RWPE2 (cell line): ENCODE measurements at regions not wholly inside any gene's neighbourhood (a gene's known extent, or its start where the extent isn't known, plus 50 kb on each side); places are given as distances from the start of the nearest gene placed in this dataset.

Source experiments
- ATAC-seq: fragments of 200-7000 bp; cut with Tn5 transposase; 3 replicates; pipeline ENCODE4 v1.9.1; 2021; ENCODE audit warnings: low read depth
- DNase-seq: peaks from one replicate; pipeline ENCODE4 v3.0.0-alpha.2; 2020; ENCODE audit warnings: low spot score
- H3K27ac ChIP-seq: fragments of 450-650 bp; 2 replicates; pipeline ENCODE4 v1.5.1; 2017; ENCODE audit warnings: mild to moderate bottlenecking; ENCODE audit not compliant: poor library complexity, severe bottlenecking
- H3K27me3 ChIP-seq: fragments of 250-450 bp; sonication (Bioruptor Pico); 2 replicates; pipeline ENCODE4 v1.5.1; 2021; ENCODE audit warnings: mild to moderate bottlenecking, moderate library complexity; ENCODE audit not compliant: insufficient read depth, poor library complexity, severe bottlenecking
- H3K36me3 ChIP-seq: fragments of 250-450 bp; sonication (Bioruptor Pico); 2 replicates; pipeline ENCODE4 v1.5.1; 2020; ENCODE audit warnings: low read depth, mild to moderate bottlenecking, moderate library complexity
- H3K4me1 ChIP-seq: fragments of 250-450 bp; sonication (Bioruptor Pico); 2 replicates; pipeline ENCODE4 v1.5.1; 2021; ENCODE audit warnings: mild to moderate bottlenecking, moderate library complexity; ENCODE audit not compliant: insufficient read depth, poor library complexity, severe bottlenecking
- H3K4me3 ChIP-seq: fragments of 250-450 bp; sonication (Bioruptor Pico); 2 replicates; pipeline ENCODE4 v1.5.1; 2021; ENCODE audit warnings: mild to moderate bottlenecking, moderate library complexity; ENCODE audit not compliant: severe bottlenecking
- H3K9me3 ChIP-seq: fragments of 250-450 bp; sonication (Bioruptor Pico); 2 replicates; pipeline ENCODE4 v1.5.1; 2021; ENCODE audit warnings: mild to moderate bottlenecking, moderate library complexity; ENCODE audit not compliant: severe bottlenecking
- CTCF ChIP-seq: fragments of 450-650 bp; IDR thresholded peaks from one replicate; pipeline ENCODE4 v1.5.1; 2017; ENCODE audit warnings: mild to moderate bottlenecking, moderate library complexity; ENCODE audit not compliant: poor library complexity, severe bottlenecking

DNA sequence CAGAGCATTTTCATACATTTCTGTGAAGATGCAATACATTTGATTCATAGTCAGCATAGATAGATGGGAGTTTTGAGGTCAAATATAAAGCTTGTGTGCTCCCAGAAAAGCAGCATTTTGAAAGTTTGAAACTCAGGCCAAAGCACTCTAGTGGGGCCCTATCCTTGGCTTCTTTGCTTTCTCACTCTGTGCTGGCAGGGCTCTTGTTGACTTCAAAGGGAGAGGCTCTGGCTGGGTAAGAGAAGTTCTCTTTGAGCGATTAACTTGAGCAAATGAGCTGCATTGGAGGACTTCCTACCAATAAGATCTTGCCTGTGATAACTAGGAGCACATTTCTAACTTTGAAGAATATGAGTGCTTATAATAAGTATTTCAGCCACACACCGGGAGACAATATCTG, 214.0 kb upstream of the RARB start:
- TF ChIP-seq CTCF, result no peak
- H3K27ac ChIP-seq, result no peak overlapping the region
- DNase-seq, result no peak
- no peak for ATAC-seq
- H3K36me3 ChIP-seq, result no peaks in the 10 kb centered on the region
- no peaks in the 10 kb centered on the region for H3K9me3 ChIP-seq
- H3K27me3 ChIP-seq, result no peaks in the 10 kb centered on the region
- no peaks in the 10 kb centered on the region for H3K4me1 ChIP-seq
- no peak overlapping the region for H3K4me3 ChIP-seq

DNA sequence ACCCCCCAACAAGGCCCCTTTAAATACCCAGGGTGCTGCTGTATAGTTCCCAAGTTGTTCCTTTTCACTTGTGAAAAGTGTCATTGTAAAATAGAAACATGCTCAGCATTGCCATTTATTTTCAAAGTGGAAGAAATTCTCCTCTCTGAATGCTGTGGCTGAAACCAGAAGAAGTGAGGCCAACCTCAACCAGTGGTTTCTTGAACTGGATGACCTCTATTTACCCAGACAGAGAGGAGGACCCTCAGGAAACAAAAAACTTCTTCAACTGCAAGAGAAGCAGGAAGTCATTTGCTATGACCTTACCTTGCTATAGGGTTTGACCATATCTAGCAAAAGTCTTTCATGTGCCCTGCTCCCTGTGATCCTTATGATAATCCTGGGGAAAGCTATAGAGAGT, 209.7 kb upstream of the RARB start:
- no peak for DNase-seq
- H3K4me3 ChIP-seq, result no peak overlapping the region
- no peak overlapping the region for H3K27ac ChIP-seq
- no peaks in the 10 kb centered on the region for H3K4me1 ChIP-seq
- TF ChIP-seq CTCF, result no peak
- no peaks in the 10 kb centered on the region for H3K36me3 ChIP-seq
- ATAC-seq, result no peak
- no peaks in the 10 kb centered on the region for H3K9me3 ChIP-seq
- H3K27me3 ChIP-seq, result no peaks in the 10 kb centered on the region

- no peaks in the 10 kb centered on the region for H3K36me3 ChIP-seq
- no peaks in the 10 kb centered on the region for H3K27me3 ChIP-seq
- ATAC-seq, result no peak
- no peaks in the 10 kb centered on the region for H3K4me1 ChIP-seq
- H3K9me3 ChIP-seq, result no peaks in the 10 kb centered on the region
- H3K27ac ChIP-seq, result no peak overlapping the region
- H3K4me3 ChIP-seq, result no peak overlapping the region
- TF ChIP-seq CTCF, result no peak
- no peak for DNase-seq
Observed at GRCh38 chr3:25226747-25227146, 201.3 kb upstream of the RARB start.

DNA sequence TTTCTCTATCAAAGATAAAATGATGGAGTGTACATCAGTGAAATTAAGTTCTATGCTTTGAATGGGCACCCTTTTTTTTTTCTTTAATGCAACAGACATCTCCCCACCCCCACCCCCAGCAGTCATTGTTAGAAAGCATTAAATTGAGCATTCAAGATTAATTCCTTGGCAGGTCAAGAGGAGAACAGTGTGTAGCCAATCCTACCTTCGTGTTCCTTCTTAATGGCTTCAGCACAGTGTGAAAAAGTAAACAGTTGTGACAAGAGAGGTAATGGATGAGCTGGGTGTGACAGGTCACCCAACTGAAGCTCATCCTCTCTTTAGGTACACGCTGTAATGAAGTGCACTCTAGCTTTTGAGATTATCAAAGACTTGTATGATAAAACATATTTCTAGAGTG, 198.5 kb upstream of the RARB start:
- Histone ChIP-seq H3K27me3 (no peaks in the 10 kb centered on the region), H3K9me3 (no peaks in the 10 kb centered on the region), H3K4me1 (no peaks in the 10 kb centered on the region), H3K4me3 (no peak overlapping the region), H3K36me3 (no peaks in the 10 kb centered on the region), H3K27ac (no peak overlapping the region)
- ATAC-seq (no peak), DNase-seq (no peak)
- no peak for TF ChIP-seq CTCF

GRCh38 chr3:25235031-25235430, 193.0 kb upstream of the RARB start:
- TF ChIP-seq CTCF, result no peak
- no peak for ATAC-seq
- H3K27ac ChIP-seq, result no peak overlapping the region
- H3K4me3 ChIP-seq, result no peak overlapping the region
- H3K27me3 ChIP-seq, result no peaks in the 10 kb centered on the region
- no peaks in the 10 kb centered on the region for H3K9me3 ChIP-seq
- H3K4me1 ChIP-seq, result no peaks in the 10 kb centered on the region
- H3K36me3 ChIP-seq, result no peaks in the 10 kb centered on the region
- no peak for DNase-seq
